ENCODE measurements at regions not wholly inside any gene's neighbourhood (a gene's known extent, or its start where the extent isn't known, plus 50 kb on each side); places are given as distances from the start of the nearest gene placed in this dataset.

DNA sequence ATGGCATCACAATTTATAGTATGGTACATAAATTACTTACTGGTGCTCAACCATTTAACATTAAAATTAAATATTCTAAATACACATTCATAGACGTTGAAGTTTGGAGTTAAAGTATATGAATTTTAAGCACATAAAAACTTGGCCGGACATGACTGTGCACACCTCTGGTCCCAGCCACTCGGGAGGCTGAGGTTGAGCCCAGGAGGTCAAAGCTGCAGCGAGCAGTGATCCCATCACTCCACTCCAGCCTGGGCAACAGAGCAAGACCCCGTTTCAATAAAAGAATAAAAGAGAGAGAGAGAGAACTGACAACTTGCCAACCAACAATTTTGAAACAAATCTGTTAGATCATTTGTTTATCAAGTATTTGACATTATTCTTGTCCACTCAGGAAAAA, 943.3 kb upstream of the KCND2 start:
- TF ChIP-seq, protein P1, sequence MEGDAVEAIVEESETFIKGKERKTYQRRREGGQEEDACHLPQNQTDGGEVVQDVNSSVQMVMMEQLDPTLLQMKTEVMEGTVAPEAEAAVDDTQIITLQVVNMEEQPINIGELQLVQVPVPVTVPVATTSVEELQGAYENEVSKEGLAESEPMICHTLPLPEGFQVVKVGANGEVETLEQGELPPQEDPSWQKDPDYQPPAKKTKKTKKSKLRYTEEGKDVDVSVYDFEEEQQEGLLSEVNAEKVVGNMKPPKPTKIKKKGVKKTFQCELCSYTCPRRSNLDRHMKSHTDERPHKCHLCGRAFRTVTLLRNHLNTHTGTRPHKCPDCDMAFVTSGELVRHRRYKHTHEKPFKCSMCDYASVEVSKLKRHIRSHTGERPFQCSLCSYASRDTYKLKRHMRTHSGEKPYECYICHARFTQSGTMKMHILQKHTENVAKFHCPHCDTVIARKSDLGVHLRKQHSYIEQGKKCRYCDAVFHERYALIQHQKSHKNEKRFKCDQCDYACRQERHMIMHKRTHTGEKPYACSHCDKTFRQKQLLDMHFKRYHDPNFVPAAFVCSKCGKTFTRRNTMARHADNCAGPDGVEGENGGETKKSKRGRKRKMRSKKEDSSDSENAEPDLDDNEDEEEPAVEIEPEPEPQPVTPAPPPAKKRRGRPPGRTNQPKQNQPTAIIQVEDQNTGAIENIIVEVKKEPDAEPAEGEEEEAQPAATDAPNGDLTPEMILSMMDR (IDR thresholded peaks at IDR 0.05) = no peak
- TF ChIP-seq ZFX (IDR thresholded peaks at IDR 0.05; ENCODE audit: borderline replicate concordance) = no peak

Measured in 22Rv1 (cell line).